Memory B cell (primary cell): ENCODE measurements at regions not wholly inside any gene's neighbourhood (a gene's known extent, or its start where the extent isn't known, plus 50 kb on each side); places are given as distances from the start of the nearest gene placed in this dataset.

Source experiments
- ATAC-seq: fragments of 150-1000 bp; cut with Tn5 transposase; 2 replicates; pipeline ENCODE4 v1.10.0; 2021; ENCODE audit warnings: low read depth, mild to moderate bottlenecking, moderate library complexity
- DNase-seq, 2 donors: peaks; one replicate each; pipeline ENCODE4 v3.0.0; 2022; ENCODE audit warnings: low spot score in 2 of 2
- H3K27ac Mint-ChIP-seq: one replicate; pipeline ENCODE4 v1.8.0; 2022; ENCODE audit warnings: mild to moderate bottlenecking, moderate library complexity, mixed read lengths
- H3K27me3 Mint-ChIP-seq: one replicate; pipeline ENCODE4 v1.8.0; 2022; ENCODE audit warnings: mixed read lengths
- H3K36me3 Mint-ChIP-seq: one replicate; pipeline ENCODE4 v1.8.0; 2022; ENCODE audit warnings: mild to moderate bottlenecking, mixed read lengths
- H3K4me1 Mint-ChIP-seq: one replicate; pipeline ENCODE4 v1.8.0; 2022; ENCODE audit warnings: mixed read lengths
- H3K4me3 Mint-ChIP-seq: one replicate; pipeline ENCODE4 v1.8.0; 2022; ENCODE audit warnings: mild to moderate bottlenecking, moderate library complexity, mixed read lengths
- H3K9me3 Mint-ChIP-seq: one replicate; pipeline ENCODE4 v1.8.0; 2022; ENCODE audit warnings: mixed read lengths

DNA sequence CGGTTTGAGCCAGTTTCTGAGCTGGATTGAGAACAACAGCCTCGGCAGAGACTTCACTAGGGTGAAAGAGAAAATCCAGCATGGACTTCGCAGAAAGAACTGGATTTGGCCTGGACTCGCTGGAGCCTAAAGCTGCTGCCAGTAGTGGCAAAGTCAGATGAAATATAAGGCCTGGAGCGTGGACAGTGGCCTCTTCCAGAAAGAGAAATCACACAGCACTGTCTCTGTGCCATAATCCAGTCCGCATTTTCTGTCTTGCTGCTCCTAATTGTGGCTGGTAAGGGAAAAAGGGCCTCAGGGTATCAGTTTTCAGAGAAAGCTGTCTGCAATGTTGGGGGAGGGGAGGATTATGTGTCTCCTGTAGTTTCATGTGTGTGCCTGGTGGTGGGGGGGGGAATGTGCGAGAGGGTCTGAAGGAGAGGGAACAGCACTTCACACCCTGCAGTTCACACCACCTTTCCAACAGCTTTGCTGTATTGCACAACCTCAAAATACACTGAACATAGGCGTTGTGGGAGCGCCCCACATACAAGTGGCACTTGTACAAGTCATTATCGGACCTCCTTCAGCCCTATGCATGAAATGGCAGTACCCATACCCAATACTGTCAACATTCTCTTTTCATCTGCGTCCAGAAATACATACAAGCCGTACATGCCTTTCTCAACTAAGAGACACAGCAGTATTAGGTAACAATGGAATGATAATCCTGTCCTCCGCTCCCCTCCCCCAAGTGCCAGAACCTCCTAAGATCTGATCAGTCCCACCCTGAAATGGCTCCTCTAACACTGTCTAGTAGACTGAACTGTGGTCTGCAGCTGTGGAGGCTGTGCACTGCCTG is 107.5 kb upstream of the ATF7IP start:
- DNase-seq (peak; percentile 49 to 51), ATAC-seq (peak; percentile 67)
- Mint-ChIP-seq H3K36me3 (peaks cover 2% of the 10 kb centered on the region), H3K4me1 (peaks cover 31% of the 10 kb centered on the region), H3K4me3 (peak overlapping the region; percentile 58), H3K9me3 (no peaks in the 10 kb centered on the region), H3K27me3 (no peaks in the 10 kb centered on the region), H3K27ac (peak overlapping the region; percentile 95)

DNA sequence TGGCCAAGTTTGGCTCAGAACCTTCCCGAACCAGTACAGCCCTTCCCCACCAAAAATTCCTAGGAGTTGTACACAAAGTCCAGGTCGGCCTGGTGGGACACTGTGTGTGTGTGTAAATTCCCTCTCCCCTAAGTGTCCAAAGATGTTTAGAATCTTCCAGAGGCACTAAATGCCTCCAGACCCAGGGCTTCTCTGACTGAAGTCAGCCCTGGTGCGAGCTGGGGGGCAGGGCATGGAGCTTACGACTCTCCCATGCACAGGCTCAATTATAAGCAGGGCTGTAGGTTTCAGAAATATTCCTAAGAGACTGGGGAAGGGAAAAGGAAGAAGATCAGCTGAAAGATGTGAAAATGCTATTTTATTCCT is 106.9 kb upstream of the ATF7IP start:
- H3K4me1 Mint-ChIP-seq, result peaks cover 31% of the 10 kb centered on the region
- H3K27me3 Mint-ChIP-seq, result no peaks in the 10 kb centered on the region
- no peak for DNase-seq
- ATAC-seq, result no peak
- no peaks in the 10 kb centered on the region for H3K9me3 Mint-ChIP-seq
- peak overlapping the region; percentile 95 for H3K27ac Mint-ChIP-seq
- no peak overlapping the region for H3K4me3 Mint-ChIP-seq
- peaks cover 2% of the 10 kb centered on the region for H3K36me3 Mint-ChIP-seq

- ATAC-seq (no peak), DNase-seq (no peak)
- H3K27ac Mint-ChIP-seq, result peak overlapping the region; percentile 82
- no peak overlapping the region for H3K4me3 Mint-ChIP-seq
- peaks cover 3% of the 10 kb centered on the region for H3K9me3 Mint-ChIP-seq
- H3K36me3 Mint-ChIP-seq, result peaks cover 2% of the 10 kb centered on the region
- H3K27me3 Mint-ChIP-seq, result no peaks in the 10 kb centered on the region
- peaks cover 31% of the 10 kb centered on the region for H3K4me1 Mint-ChIP-seq
Measured at GRCh38 chr12:14259481-14260010, 105.9 kb upstream of the ATF7IP start.

DNA sequence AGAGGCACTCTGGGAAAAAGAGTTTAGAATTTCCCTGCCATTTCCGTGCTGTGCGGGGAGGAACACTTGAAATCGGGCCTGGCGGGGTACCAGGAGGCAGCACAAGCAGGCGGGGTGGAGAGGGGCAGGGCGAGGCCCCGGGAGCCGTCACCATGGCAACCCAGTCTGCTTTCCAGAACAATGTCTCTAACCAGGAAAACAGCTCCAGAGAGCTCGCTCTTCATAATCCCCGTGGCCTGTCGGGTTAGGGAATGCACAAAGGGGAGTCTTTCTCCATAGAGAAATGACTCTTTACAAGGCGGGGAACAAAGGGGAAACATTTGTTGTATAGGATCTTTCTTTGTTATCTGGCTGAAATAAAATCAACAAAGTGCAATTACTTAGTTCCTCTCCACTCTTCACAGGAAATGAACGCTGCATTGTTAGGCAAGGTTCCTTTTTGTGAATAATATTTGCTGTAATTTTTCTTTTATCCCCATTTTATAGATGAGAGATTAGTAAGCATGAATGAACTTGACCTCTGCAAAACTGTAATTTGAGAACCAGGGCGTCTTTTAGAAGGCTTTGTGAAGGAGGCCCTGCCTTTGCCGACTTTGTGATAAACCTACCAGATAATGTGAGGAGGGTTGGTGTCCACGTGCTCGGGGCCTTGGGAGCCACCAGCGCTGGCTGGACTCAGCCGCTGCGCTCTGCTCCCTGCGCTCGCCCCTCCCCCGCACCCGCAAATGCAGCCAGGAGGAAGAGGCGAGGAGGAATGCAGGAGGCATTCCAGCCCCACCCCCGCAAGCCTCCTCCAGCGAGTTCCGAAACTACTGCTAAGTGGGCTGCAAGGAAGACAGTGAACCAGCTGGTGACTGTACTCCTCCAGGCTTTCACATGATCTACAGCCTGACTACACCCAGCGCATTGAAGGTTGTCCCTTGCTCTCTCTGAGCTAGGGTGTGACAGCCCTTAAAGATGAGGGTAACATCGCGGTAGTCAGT is 105.2 kb upstream of the ATF7IP start:
- Mint-ChIP-seq H3K36me3 (peaks cover 2% of the 10 kb centered on the region), H3K4me1 (peaks cover 27% of the 10 kb centered on the region), H3K9me3 (peaks cover 5% of the 10 kb centered on the region), H3K4me3 (no peak overlapping the region), H3K27ac (peak overlapping the region; percentile 82), H3K27me3 (no peaks in the 10 kb centered on the region)
- ATAC-seq (no peak), DNase-seq (no peak)

DNA sequence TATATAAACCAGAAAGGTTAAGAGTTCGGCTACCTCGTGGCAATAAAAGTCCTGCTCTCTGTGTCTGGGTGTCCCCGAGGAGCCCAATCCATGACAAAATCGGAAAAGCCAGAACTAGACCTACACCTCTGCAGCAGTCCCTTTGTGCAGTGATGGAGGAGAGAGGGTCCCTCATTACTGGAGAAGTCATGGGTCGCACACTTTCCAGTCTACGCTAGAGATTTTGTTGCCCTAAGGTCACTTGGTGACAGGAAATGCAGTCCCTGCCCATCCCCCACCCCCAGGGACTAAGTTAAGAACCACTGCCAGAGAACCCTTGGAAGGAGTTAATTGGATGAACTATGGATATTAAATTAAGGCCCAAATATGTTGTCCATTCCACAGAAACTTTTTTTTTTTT is 104.4 kb upstream of the ATF7IP start:
- H3K4me1 Mint-ChIP-seq, result peaks cover 20% of the 10 kb centered on the region
- ATAC-seq, result no peak

GRCh38 chr12:14261861-14262260 is 103.6 kb upstream of the ATF7IP start:
- Mint-ChIP-seq H3K4me1 (peaks cover 14% of the 10 kb centered on the region), H3K4me3 (no peak overlapping the region), H3K27ac (no peak overlapping the region), H3K27me3 (no peaks in the 10 kb centered on the region), H3K9me3 (peaks cover 5% of the 10 kb centered on the region), H3K36me3 (peaks cover 2% of the 10 kb centered on the region)
- no peak for DNase-seq
- ATAC-seq, result no peak

More for the DNA sequence above, 104.4 kb upstream of the ATF7IP start:
- no peaks in the 10 kb centered on the region for H3K27me3 Mint-ChIP-seq
- H3K9me3 Mint-ChIP-seq, result peaks cover 5% of the 10 kb centered on the region
- no peak overlapping the region for H3K4me3 Mint-ChIP-seq
- H3K27ac Mint-ChIP-seq, result no peak overlapping the region
- H3K36me3 Mint-ChIP-seq, result peaks cover 2% of the 10 kb centered on the region
- no peak for DNase-seq

DNA sequence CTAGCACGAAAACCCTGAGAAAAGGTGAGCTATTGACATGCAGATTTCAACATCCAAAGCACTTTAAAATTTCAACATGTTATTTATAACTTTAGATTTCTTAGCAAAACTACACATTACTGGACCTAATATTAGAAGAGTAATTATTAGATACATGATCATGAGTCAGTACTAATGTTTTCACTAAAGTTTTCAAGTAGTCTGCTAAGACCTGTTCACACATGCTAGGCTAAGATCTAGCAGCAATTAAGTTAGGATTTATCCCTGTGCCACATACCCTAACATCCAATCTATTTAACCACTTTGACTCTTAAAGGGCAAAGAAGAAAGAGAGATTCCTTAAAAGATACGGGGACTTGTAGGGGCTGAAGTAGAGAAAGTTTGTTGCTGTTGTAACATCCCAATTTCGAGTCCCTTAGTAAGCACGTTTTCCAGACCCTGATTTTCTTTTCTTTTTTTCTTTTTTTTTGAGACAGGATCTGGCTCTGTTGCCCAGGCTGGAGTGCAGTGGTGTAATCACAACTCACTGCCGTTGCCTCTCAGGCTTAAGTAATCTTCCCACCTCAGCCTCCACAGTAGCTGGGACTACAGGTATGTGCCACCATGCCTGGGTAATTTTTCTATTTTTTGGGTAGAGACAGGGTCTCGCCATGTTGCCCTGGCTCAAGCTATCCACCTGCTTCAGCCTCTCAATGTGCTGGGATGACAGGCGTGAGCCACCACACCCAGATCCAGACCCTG is 102.5 kb upstream of the ATF7IP start:
- H3K27me3 Mint-ChIP-seq, result no peaks in the 10 kb centered on the region
- peaks cover 10% of the 10 kb centered on the region for H3K4me1 Mint-ChIP-seq
- H3K27ac Mint-ChIP-seq, result peak overlapping the region; percentile 28
- no peak overlapping the region for H3K4me3 Mint-ChIP-seq
- peaks cover 5% of the 10 kb centered on the region for H3K9me3 Mint-ChIP-seq
- H3K36me3 Mint-ChIP-seq, result peaks cover 2% of the 10 kb centered on the region
- DNase-seq (no peak), ATAC-seq (no peak)

DNA sequence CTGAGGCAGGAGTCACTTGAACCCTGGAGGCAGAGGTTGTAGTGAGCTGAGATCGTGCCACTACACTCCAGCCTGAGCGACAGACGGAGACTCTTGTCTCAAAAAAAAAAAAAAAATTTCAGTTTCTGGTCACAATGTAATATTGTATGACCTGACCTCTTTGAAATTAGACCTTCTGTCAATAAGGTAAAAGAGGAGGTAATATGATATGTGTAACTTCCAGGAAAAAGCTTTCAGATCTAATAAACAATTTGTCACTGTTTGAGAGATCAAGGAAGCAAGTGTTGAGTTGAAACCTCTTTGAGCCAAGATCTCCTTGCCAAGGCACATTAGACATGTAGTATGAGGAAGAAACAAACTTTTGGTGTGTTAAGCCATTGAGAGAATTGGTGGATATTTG is 101.7 kb upstream of the ATF7IP start:
- Mint-ChIP-seq H3K9me3 (peaks cover 5% of the 10 kb centered on the region), H3K27me3 (no peaks in the 10 kb centered on the region), H3K27ac (no peak overlapping the region), H3K4me1 (peaks cover 2% of the 10 kb centered on the region), H3K36me3 (peaks cover 2% of the 10 kb centered on the region), H3K4me3 (no peak overlapping the region)
- ATAC-seq (no peak), DNase-seq (no peak)

DNA sequence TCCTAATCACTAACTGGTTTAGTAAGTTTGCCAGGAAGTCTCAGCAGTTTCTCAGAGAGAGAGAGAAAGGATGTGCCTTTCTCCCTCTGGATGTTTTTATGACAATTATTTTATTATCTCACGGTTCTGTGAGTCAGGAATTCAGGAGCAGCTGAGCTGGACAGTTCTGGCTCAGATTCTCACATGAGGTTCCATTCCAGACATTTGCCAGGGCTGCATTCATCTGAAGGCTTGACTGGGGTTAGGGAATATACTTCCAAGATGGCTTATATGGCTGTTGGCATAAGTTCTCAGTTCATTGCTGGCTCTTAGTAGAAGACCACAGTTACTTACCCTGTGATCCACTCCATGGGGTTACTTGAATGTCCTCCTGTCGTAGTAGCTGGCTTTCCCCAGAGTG is 101.2 kb upstream of the ATF7IP start:
- Mint-ChIP-seq H3K4me3 (no peak overlapping the region), H3K4me1 (peaks cover 4% of the 10 kb centered on the region), H3K9me3 (peaks cover 5% of the 10 kb centered on the region), H3K27me3 (no peaks in the 10 kb centered on the region), H3K27ac (no peak overlapping the region), H3K36me3 (peaks cover 3% of the 10 kb centered on the region)
- ATAC-seq (no peak), DNase-seq (no peak)

GRCh38 chr12:14264778-14265177 is 100.7 kb upstream of the ATF7IP start:
- no peaks in the 10 kb centered on the region for H3K27me3 Mint-ChIP-seq
- no peak for DNase-seq
- ATAC-seq, result no peak
- H3K4me3 Mint-ChIP-seq, result no peak overlapping the region
- H3K36me3 Mint-ChIP-seq, result peaks cover 6% of the 10 kb centered on the region
- peaks cover 6% of the 10 kb centered on the region for H3K4me1 Mint-ChIP-seq
- H3K9me3 Mint-ChIP-seq, result peaks cover 5% of the 10 kb centered on the region
- H3K27ac Mint-ChIP-seq, result no peak overlapping the region

DNA sequence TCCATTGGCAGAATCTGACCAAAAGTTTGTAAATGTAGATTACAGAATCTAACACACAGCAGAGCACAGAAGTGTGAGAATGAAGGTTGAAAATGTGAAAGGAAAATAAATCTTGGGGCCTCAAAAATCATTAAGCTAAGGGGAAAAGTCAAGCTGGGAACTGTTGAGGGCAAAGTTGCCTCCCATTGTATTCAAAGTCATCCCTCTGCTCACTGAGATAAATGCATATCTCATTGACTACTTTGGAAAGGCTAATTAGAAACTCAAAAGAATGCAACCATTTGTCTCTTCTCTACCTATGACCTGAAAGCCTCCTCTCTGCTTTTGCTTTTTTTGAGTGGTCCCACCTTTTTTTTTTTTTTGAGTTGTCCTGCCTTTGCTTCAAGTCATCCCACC is 97.4 kb upstream of the ATF7IP start:
- Mint-ChIP-seq H3K36me3 (peaks cover 9% of the 10 kb centered on the region), H3K4me3 (no peak overlapping the region), H3K27me3 (no peaks in the 10 kb centered on the region), H3K27ac (peak overlapping the region; percentile 49), H3K4me1 (peaks cover 8% of the 10 kb centered on the region), H3K9me3 (peaks cover 6% of the 10 kb centered on the region)
- no peak for ATAC-seq
- no peak for DNase-seq

DNA sequence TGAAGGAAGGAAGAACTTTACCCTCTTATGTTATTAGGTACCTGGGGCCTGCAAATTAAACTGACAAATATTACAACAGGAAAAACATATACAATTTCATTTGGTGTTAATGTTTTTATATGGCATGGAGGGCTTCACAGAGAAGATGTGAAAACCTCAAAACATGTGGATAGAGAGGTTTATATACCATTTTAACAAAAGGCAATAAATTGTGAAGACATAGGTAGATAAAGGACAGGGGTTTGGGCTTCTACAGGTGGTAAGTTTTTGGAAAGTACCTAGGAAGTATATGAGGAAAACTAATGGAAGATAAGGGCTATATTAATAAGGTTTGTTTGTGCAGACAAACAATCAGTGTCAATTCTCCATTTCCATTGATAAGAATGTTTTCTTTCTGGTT is 95.1 kb upstream of the ATF7IP start:
- no peak overlapping the region for H3K4me3 Mint-ChIP-seq
- H3K36me3 Mint-ChIP-seq, result peaks cover 15% of the 10 kb centered on the region
- H3K27me3 Mint-ChIP-seq, result no peaks in the 10 kb centered on the region
- DNase-seq (no peak), ATAC-seq (no peak)
- H3K4me1 Mint-ChIP-seq, result peaks cover 19% of the 10 kb centered on the region
- H3K27ac Mint-ChIP-seq, result no peak overlapping the region
- H3K9me3 Mint-ChIP-seq, result peaks cover 1% of the 10 kb centered on the region

DNA sequence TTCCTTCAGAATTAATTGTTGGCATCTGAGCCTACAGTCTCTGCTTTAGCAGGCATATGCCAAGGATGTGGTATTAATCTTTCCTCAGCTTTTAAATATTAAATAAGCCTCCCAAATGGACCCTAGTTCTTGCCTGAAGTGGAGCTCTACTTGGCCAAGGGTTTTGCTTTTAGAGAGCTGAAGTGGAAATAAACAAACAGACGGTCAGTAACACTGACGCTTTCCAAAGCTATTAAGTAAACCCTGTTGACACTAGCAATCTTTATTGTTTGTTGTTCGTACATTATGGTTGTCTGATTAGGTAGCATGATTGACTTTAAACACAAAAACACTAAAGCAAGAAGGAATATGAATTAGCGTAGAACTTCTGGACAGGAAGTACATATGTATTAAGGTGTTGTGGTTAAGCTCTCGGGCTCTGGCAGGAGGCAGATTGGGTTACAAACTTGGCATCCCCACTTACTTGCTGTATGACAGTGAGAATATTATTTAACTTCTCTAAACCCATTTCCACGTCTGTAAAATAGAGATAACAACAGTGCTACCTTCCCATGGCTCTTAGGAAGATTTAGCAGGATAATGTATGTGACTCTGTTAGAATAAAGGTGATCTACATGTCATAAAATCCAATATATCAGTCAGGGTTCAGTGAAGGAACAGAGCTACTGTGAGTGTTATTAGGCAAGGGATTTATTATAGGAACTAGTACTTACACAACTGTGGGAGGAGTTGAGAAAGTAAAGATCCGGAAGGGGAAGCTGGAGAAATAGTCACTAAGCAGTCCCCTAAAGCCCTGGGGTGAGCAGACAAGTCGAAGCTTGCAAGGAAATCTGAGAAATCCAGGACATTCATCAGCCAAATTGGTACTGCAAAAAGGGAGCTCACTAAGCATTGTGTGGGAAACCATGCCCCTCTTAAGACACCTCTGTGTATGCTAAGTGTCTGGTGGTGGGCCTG is 92.2 kb upstream of the ATF7IP start:
- ATAC-seq (peak; percentile 66), DNase-seq (no peak)
- peaks cover 19% of the 10 kb centered on the region for H3K36me3 Mint-ChIP-seq
- H3K4me3 Mint-ChIP-seq, result peak overlapping the region; percentile 2
- peaks cover 4% of the 10 kb centered on the region for H3K9me3 Mint-ChIP-seq
- no peaks in the 10 kb centered on the region for H3K27me3 Mint-ChIP-seq
- H3K4me1 Mint-ChIP-seq, result peaks cover 33% of the 10 kb centered on the region
- peak overlapping the region; percentile 90 for H3K27ac Mint-ChIP-seq
